Esophagus mucosa (tissue), 1 donor: ENCODE measurements at regions not wholly inside any gene's neighbourhood (a gene's known extent, or its start where the extent isn't known, plus 50 kb on each side); places are given as distances from the start of the nearest gene placed in this dataset.
A peak's percentile ranks its signal among the peaks of the same experiment; 100 is the strongest.

ENCODE experiments used
- ATAC-seq: fragments of 200-7000 bp; cut with Tn5 transposase; one replicate; pipeline ENCODE4 v1.9.1; 2020
- donor health status: DM: yes; HTN: yes; CAD: no.

DNA sequence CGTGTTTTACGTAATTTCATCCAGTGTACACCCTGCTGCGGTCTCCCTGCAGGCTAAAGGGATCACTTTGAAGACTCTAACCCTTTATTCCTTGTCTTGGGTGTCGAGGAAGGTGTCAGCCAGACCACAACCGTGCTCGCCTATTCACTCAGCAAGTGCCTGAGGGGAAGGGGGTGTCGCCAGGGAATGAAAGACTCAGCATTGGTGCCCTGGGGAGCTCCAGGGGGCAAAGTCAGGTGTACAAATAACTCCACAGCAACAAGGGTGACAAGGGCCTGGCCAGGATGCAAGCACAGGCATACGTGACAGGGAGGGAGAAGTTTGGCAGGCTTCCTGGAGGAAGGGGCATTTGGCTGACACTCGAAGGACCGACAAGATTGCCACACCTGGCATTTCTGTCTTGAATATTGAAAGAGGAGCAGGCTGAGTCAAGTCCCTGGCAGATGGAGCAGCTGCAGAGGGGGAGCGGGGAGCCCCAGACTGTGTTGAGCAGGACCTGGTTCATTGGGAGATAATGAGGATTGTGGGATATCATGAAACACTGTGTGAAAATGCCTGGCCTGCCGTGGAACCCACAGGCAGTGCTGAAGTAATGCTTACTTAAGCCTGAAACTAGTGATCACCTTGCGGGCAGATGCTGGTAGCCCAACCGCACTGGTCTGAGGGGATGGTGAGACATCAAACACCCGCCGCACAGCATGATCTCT lies 93.9 kb downstream of the RHOB start:
- ATAC-seq = peak; percentile 4

DNA sequence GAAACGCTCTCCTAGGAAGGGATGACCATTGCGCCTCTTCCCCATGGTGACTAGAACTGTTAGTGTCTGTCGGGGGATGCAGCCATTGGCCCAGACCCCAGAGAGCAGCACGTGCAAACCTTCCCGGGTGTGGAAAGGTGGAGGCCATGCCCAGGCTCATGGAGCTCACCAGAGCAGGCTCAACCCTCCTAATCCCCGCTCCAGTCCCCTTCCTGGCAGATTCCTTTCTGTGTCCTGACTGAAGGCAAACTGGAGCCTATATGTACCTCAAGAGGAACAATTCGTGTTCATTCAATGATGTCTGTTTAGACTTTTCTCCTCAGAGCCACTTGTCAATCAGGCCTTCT lies 94.4 kb downstream of the RHOB start:
- no peak for ATAC-seq

DNA sequence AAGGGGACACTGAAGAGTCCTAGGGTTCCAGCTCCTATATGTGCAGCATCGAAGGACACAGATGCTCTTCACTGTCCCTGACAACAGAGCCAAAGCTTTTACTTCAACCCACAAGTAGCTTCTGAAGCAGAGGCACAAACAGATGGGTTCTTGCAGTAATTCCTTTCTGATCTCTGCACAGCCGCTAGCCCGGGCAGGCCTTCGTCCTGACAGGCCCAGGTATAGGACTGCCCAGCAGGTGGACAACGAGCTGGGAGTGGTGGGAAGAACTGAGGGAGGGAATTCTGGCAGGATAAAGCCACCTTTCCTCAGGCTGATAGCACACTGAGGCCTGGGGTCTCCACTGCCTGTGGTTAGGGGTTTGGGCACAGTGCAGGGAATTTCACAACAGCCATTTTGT lies 94.8 kb downstream of the RHOB start:
- ATAC-seq = no peak

DNA sequence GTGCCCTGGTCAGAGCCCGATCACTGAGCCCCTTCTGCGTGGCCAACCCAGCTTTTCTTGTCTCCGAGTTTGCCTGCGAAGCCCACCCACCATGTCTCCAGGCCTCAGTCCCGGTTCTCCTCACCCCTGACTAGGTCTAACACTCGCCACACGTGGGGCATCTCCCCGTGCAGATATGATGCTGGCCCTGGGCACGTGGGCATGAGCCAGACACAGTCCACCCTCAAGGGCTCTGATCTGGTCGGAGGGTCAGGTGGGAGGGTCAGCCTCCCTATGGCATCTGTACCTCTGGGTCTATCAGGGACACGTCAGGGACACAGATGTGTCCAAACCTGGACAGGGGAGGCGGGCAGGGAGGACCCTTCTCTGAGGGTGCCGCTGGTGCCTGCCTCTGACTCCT lies 95.4 kb downstream of the RHOB start:
- ATAC-seq = no peak

DNA sequence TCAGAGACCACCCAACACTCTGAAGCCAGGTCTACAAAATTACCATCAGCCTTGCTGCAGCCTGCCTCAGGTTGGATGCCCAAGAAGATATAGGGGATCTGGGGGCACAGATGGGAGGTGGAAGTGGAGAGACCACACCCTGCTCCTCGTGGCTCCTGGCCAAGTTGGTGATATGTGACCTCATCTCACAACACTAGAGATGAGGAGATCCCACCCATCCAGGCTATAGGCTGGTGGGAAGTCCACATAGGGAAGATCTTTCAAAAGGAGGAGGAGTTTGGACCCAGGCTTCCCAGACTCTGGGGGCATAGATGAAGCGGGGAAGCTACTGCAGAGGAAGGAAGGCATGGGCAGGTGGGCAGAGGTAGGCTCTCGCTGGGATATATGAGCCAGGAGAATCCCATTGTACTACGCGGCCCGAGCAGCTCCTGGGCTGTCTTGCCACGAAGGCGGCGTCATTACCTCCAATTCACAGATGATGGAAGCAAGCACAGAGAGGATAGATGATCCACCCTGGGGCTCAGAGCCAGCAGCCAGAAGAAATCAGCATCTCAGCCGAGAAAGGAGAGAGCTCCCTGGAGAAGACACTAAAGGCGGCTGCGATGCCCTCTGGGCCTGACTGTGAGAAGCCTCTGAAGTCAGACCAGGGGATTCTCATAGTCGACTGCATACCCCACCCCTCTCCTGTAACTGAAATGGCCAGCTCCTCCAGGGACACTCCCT lies 96.0 kb downstream of the RHOB start:
- ATAC-seq = peak; percentile 19

DNA sequence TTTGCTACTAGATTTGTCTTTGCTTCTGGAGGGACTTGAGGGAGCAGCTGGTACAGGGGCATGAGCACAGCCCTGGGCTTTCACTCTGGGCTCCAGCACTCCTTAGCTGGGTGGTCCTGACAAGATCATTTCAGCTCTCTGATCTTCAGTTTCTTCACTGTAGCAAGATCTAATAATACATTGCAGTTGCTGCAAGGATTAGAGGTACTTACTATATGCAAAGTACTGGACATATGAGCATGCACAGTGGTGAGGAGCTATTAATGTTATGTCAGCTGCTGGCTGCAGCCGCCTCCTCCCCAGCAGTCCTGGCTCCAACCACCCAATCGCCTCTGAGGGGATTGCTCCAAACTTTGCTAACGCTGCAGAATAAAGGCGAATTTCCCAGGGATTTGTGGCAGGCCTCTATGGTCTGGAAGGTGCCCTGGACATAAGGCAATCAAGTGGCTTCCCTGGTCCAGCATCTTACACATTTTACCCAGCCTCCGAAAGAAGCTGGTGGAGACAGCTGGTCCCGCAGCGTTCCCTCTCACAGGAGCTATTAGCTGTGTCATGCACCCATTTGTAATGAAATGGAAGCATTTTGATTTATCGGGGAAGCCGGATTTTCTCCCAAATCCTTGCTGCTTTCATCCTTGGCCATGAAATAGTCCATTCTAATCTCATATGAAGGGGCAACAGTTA lies 96.7 kb downstream of the RHOB start:
- no peak for ATAC-seq

DNA sequence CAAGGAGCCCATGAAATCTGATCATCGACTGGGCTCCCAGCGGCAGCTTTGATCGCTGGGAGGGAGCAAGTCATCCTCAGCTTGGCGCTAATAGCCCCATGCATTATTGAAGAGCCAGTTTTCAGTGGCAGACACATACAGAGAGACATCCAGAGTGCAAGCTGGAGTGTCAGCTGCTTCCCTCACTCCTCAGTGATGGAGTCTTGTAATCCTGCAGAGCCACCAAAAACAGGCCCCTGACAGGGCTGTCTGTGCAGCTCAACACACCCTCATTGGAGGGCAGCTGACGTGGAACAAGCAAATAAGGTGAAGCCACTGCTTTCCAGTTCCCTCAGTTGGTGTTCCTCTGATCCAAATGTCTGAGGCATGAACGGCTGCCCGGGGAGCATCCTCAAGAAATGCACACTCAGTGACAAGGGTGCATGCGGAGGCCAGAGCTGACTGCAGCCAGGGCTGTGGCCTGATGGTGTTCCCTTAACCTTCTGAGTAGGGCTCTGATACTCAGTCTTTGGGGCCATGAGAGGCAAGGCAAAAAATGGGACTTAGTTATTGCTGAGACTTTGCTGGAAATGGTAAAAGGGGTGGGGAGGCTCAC lies 97.4 kb downstream of the RHOB start:
- no peak for ATAC-seq

DNA sequence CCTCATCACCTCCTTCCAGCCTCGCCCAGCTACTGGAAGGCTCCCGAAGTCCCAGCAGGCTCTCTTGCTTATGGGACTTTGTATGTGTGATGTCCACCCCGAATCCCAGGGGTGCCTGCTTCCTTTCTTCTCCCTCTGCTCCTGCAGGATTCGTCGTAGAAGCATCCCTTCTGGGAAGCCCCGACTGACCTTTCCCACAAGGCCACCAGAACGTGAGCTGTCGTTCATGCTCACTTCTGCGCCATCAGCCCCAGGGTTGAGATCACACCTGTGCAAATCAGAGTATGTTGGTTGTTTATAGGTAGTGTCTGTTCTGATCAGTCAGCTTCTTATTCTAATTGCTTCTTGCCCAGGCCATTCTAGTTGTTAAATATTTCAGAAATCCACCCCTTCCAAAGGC lies 101.8 kb downstream of the HS1BP3 start:
- no peak for ATAC-seq

DNA sequence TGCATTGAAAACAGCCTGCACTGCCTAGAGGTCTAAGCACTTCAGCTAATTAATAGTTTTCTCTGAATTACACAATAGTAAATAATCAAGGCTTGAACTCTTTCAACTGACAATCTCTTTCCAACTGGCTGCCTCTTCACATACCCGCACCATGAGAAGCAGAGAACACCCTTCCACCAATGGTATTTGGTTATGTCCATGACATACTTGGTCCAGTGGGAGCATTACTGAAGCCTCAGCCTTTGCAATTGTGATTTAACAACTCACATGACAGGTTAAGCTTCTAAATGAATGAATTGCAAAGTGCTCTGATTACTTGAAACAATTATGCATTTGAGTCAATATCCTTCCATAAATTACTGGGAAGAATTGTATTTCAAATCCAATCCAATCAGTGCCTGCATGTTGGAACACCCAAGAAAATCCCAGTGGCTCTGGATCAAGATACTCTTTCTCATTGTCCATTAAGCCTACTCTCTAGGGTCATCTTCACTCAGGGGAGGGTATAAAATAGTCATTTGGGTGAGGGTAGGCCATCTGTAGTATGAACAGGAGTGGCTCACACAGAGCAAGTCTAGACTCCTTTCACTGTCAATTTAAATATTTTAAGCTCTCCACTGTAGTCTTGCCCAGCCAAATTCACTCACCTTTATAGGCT lies 101.1 kb downstream of the HS1BP3 start:
- no peak for ATAC-seq

DNA sequence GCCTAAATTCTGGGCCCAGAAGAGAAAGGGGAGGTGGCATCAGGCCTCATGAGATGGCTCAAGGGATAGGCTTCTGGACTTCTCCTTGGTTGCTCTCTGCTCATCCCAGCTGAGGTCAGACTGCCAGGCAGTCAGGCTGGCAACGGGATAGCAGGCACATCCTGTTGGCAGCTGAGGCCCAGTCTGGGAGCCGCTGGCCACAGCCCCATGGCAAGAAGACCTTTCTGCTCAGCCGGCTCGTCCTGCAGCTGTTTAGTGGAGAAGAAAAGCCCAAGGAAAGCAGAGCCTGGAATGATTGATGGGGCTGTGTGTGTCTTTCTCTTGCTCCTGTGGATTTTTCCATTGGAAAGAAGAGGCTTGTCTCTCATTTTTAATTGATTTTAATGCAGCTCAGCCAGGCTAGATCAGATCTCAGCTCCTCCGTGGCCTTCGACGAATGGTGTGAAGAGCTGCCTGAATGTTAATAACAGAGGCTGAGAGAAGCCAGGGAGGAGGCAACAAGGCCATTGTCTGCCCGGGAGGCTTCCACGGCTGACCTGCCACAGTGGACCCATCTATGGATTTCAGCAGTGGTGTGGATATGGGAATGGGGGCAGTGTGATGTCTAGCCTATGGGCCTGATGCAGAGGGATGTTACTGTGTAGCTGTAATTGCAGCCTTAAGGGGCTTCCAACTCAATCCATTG lies 99.5 kb downstream of the HS1BP3 start:
- ATAC-seq = peak; percentile 28

DNA sequence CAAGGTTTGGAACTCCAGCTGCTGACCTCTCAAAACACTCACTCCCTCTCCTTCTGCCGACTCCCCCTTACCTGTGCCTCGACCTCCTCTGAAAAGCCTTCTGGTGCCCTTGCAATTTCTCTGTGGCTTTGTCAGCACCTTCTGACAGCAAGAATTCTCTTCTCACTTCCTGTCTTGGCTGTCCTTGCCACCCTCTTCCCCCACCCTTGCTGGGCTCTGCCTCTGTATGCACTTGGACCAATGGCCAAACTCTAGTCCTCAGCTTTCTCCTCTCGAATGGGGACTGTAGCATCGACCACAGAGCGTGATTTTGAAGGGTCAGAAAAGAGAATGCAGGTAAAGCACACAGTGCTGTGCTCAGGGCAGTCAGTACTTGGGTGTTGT lies 99.0 kb downstream of the HS1BP3 start:
- no peak for ATAC-seq

DNA sequence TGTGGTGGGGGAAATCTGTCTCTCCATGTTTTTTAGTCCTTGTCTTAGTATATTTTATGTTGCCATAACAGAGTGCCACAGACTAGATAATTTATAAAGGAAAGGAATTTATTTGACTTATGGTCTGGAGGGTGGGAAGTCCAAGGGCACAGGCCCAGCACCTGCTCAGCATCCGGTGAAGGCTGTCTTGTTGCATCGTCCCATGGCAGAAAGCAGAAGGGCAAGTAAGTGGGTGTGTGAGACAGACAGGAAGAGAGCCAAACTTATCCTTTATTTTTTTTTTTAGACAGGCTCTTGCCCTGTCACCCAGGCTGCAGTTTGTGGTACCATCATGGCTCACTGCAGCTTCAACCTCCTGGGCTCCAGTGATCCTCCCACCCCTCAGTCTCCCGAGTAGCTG lies 98.1 kb downstream of the HS1BP3 start:
- ATAC-seq = no peak

DNA sequence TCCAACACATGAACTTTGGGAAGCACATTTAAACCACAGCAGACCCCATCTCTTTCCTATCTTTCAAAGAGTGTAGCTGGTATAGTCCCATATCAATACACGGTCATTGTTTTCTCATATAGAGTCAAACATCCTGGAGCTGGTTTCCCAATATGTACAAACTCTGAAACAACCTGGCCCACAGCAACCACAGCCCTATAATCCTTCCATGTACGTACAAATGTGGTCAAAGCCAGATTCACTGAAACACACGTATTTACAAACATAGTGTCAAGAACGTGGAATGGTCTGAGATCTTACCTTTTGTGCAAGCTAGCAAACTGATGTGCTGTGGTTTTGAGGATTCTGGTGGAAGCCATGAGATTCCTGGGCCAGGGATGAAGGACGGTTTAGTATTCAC lies 97.3 kb downstream of the HS1BP3 start:
- ATAC-seq = no peak

DNA sequence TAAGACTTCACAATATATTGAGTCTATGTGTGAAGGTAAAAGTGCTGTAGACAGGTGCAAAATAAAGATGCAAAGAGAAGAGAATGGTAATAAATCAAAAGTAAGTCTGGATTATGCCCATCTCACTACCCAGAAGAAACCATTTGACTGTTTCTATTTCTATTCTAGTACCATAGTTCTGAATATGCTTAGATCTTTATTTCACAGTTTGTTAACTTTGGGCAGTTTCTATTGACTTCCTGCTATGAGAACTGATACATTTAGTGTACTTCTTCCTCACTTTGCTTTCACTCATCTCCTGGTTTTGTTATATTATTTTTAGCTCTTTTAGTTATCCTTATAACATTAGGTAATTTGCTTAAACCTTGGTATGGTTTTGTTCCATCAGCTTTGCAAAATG lies 94.9 kb downstream of the HS1BP3 start:
- no peak for ATAC-seq

DNA sequence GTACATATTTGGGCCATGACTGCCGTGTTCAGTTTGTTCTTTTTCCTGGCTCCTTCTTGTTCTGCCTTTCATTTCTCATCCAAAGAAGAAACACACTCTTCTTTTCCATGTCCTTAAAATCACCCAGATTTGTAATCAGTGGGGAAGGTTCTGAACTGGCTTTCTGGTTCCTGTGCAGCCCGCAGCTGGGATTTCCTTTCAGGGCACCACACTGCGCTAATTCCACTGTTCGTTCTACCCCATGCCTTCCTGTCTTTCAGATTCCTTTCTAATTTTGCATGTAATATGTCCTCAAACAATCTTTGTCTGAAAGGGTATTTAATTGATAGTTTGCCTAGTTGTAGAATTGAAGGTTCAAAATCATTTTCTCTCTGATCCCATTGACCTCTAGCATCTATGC lies 94.1 kb downstream of the HS1BP3 start:
- ATAC-seq = no peak

DNA sequence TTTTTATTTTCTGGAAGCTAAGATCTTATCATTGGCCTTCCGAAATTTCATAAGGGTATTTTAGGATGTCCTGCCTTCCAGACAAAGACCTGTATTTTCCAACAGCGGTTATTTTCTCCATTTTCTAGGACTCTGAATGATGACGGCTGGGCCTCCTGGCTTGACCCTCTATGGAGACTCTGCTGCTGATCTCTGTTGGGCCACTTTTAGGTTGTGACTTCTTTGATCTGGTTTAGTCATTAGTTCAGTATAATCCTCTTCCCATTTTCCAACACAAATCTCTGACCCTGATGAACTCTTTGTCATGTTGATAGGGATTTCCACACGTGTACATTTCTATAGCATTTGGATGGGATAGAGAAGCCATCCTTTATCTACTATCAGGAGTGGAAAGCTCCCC lies 93.7 kb downstream of the HS1BP3 start:
- ATAC-seq = no peak

DNA sequence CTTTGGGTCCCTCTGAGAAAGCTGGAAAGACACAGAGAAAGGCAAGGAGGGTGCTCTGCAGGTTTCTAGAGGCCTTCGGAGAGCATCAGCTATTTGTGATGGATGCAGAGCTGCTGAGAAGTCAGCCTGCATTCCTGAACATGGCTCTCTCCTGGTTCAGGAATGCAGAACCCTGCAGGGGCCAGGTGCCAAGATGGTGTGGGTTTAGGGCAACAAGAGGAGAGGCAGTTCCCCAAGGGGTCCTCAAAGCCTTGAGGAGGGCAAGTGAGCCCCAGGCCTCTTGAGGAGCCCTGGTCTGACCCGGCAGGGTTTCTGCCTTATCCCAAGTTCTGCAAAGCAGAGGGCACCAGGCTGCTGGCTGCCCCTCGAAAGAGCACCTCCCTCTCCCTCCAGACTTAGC lies 93.3 kb downstream of the HS1BP3 start:
- no peak for ATAC-seq

DNA sequence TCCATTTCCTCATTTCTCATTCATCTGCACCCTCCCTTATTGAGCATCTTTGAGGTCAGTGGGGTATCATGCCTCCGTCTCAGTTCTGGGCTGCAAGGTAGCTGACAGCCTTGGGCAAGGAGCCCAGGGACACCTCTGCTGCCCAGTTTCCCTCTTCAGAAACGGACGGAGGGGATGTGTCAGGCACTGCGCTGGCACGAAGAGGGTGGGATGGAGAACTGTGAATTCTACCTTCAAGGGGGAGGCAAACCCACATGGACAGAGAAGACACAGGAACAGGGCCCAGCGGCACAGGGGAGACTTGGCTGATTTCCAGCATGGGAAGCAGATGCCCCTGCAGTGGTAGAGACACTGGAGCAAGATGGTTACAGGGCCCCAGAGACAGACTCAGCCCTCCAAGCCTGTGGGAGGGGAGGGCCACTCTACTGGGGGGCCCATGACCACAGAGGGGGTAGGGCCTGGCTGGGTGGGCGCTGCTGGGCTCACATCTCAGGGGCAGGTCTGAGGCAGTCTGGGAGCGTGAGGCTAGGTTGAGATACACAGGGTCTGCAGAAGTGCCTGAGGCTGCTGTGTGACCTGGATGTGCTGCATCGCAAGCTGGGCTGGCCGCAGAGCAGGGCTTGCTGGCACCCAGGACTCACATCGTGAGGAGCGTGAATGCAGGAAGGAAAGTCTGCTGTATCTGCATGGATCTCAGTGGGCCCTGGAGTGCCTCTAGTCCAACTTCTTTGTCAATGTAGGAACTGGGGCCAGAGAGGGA lies 92.3 kb downstream of the HS1BP3 start:
- ATAC-seq = no peak

DNA sequence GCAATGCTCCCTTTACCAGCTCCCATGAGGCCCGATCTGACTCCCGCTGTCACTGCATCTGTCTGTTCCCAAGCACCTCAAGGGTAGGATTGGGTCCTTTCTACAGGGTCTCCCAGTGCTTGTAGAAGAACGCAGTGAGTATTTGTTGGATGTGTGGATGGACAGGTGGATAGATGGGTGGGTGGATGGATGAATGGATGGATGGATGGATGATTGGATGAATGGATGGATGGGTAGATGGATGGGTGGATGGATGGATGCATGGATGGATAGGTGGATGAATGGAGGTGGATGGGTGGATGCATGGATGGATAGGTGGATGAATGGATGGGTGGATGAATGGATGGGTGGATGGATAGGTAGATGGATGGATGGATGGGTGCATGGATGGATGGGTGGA lies 91.6 kb downstream of the HS1BP3 start:
- ATAC-seq = no peak

DNA sequence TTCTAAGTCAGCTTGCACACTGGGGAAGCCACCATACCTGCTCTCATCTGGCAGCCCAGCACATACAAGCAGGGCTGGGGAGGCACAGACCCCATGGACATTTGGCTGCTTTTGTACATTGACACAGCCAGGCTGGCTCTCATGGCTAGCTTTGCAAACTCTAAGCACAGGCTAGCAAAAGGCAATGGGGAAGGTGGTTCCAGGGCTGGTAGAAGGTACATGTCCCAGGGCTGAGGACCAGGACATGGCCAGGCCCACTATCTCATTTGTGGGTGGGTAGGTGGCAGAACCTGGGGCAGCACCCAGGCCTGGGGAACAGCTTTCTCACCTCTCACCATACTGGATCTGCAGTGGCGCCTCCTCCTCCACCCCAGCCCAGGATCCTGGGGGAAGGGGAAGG lies 90.9 kb downstream of the HS1BP3 start:
- no peak for ATAC-seq

DNA sequence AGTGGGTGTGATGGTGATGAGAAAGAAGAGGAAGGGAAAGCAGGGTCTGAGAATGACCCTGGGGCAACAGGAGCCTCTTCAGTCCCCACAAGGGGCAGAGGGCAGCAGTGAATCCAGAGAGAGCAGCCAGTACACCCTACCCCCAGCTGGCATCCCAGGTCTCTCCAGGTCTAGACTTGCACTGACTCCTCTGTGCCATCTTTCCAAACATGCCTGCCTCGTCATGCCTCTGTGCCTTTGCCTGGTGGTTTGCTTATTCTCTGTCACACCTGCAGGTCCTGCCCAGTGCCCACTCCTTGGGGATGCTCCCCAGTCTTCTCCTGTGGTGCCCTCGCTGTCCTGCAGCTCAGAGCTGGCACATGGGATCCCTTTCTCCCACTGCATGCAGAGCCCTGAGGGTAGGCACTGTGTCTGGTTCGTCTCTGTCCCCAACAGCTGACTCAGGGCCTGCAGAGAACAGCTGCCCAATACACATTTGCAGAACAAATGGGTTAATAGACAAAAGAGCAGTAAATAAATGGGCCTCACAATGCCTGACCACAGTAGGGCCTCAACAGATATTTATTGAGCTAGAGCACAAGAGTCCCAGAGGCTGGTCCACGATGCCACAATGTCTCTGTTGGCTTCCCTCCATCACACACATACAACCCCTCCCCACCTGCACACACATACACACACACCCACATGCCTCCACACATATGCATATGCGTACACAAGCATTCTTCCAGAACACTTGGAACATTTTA lies 89.8 kb downstream of the HS1BP3 start:
- ATAC-seq = peak; percentile 74
